H1 (cell line): ENCODE measurements at regions not wholly inside any gene's neighbourhood (a gene's known extent, or its start where the extent isn't known, plus 50 kb on each side); places are given as distances from the start of the nearest gene placed in this dataset.

ENCODE experiments used
- CTCF ChIA-PET: fragments of 300-600 bp; sonication (Branson Sonifier 250); formaldehyde crosslinking; loops from one replicate; lab custom pipeline; 2021; ENCODE audit not compliant: partially characterized antibody; lab: Charles Lee
- POLR2A ChIA-PET: fragments of 300-600 bp; sonication (Branson Sonifier 250); formaldehyde crosslinking; loops from one replicate; lab custom pipeline; 2021; ENCODE audit warnings: inconsistent platforms; ENCODE audit not compliant: partially characterized antibody; lab: Charles Lee
- DNase-seq, 2 experiments: peaks; one replicate each; pipeline versions ENCODE4 v3.0.0 to v3.0.0-alpha.2; 2010 to 2022; ENCODE audit warnings: low spot score in 2 of 2, low read depth in 1 of 2, mixed read lengths in 1 of 2
- FAIRE-seq: peaks from 2 replicates; lab custom pipeline; 2011; peaks lifted over from hg19 to GRCh38; lab: Jason Lieb, UNC
- H2AFZ ChIP-seq: 2 replicates; pipeline ENCODE4 v1.8.1; 2012; ENCODE audit warnings: low read length, inconsistent platforms
- H2AK5ac ChIP-seq: 2 replicates; pipeline ENCODE4 v1.6.1; 2013; ENCODE audit warnings: low read depth, low read length
- H2BK120ac ChIP-seq: replicated peaks from 2 replicates; pipeline ENCODE3; 2013; ENCODE audit warnings: low read depth, low read length, inconsistent platforms
- H2BK12ac ChIP-seq: 2 replicates; pipeline ENCODE4 v1.6.1; 2013; ENCODE audit warnings: low read depth, low read length
- H2BK15ac ChIP-seq: 2 replicates; pipeline ENCODE4 v1.6.1; 2013; ENCODE audit warnings: low read length
- H2BK20ac ChIP-seq: 2 replicates; pipeline ENCODE4 v1.6.1; 2013; ENCODE audit warnings: low read length
- H2BK5ac ChIP-seq: 2 replicates; pipeline ENCODE4 v1.6.1; 2013; ENCODE audit warnings: low read depth, low read length
- H3K14ac ChIP-seq: 2 replicates; pipeline ENCODE4 v1.6.1; 2013; ENCODE audit warnings: inconsistent platforms; ENCODE audit not compliant: insufficient read length
- H3K18ac ChIP-seq: 2 replicates; pipeline ENCODE4 v1.6.1; 2013; ENCODE audit warnings: low read length; ENCODE audit errors: extremely low read depth
- H3K23ac ChIP-seq: 2 replicates; pipeline ENCODE4 v1.6.1; 2013; ENCODE audit warnings: inconsistent platforms; ENCODE audit not compliant: insufficient read length
- H3K23me2 ChIP-seq: 2 replicates; pipeline ENCODE4 v1.6.1; 2013; ENCODE audit warnings: low read depth, low read length
- H3K27ac ChIP-seq: 2 replicates; pipeline ENCODE4 v1.6.1; 2011; ENCODE audit warnings: low read depth, low read length, inconsistent platforms
- H3K27me3 ChIP-seq, 4 experiments: replicated peaks in 1 of 4; 1 replicate in 1 of 4; 2 replicates in 3 of 4; pipeline versions ENCODE4 v1.6.1 to v1.8.1; 2011 to 2013; ENCODE audit warnings: low read length in 3 of 4, mild to moderate bottlenecking in 3 of 4, inconsistent platforms in 2 of 4, mixed read lengths in 2 of 4, moderate library complexity in 1 of 4; ENCODE audit not compliant: control insufficient read depth in 3 of 4, insufficient read depth in 3 of 4; ENCODE audit errors: extremely low read depth in 1 of 4
- H3K36me3 ChIP-seq, 4 experiments: 2 replicates each; pipeline versions ENCODE4 v1.6.1 to v1.8.1; 2011 to 2013; ENCODE audit warnings: mild to moderate bottlenecking in 4 of 4, low read length in 3 of 4, moderate library complexity in 2 of 4, control low read depth in 1 of 4, inconsistent platforms in 1 of 4; ENCODE audit not compliant: insufficient read depth in 4 of 4, control insufficient read depth in 2 of 4
- H3K4ac ChIP-seq: replicated peaks from 2 replicates; pipeline ENCODE3; 2013; ENCODE audit warnings: low read length, low read depth, mixed read lengths, inconsistent platforms; ENCODE audit not compliant: insufficient read length
- H3K4me1 ChIP-seq, 4 experiments: replicated peaks in 1 of 4; 1 replicate in 1 of 4; 2 replicates in 3 of 4; pipeline versions ENCODE4 v1.6.1 to v1.8.1; 2011 to 2013; ENCODE audit warnings: low read length in 3 of 4, inconsistent platforms in 2 of 4, mixed read lengths in 1 of 4; ENCODE audit not compliant: insufficient read depth in 4 of 4, control insufficient read depth in 3 of 4
- H3K4me2 ChIP-seq, 2 experiments: 2 replicates each; pipeline versions ENCODE4 v1.6.1 to v1.8.1; 2011 to 2013; ENCODE audit warnings: low read depth in 2 of 2, low read length in 2 of 2, control low read depth in 1 of 2, inconsistent platforms in 1 of 2, mild to moderate bottlenecking in 1 of 2; ENCODE audit not compliant: insufficient read depth in 1 of 2
- H3K4me3 ChIP-seq, 4 experiments: fragments of 200-600, 300-600 bp in 1 of 4; sonication (generic), shearing (Covaris generic), sonication (Bioruptor Twin) in 1 of 4; 2 replicates each; pipeline versions ENCODE4 v1.5.1 to v1.8.1; 2011 to 2016; ENCODE audit warnings: low read length in 4 of 4, low read depth in 3 of 4, control low read depth in 2 of 4, inconsistent platforms in 2 of 4, mild to moderate bottlenecking in 2 of 4, mixed read lengths in 1 of 4, moderate library complexity in 1 of 4; ENCODE audit not compliant: insufficient read depth in 2 of 4; ENCODE audit errors: extremely low read depth in 1 of 4
- H3K56ac ChIP-seq: replicated peaks from 2 replicates; pipeline ENCODE3; 2013; ENCODE audit warnings: low read depth, mild to moderate bottlenecking, mixed read lengths, low read length, inconsistent platforms; ENCODE audit not compliant: insufficient read length
- H3K79me1 ChIP-seq: 2 replicates; pipeline ENCODE4 v1.6.1; 2013; ENCODE audit warnings: low read depth, low read length, control low read depth
- H3K79me2 ChIP-seq, 2 experiments: 2 replicates each; pipeline versions ENCODE4 v1.6.1 to v1.8.1; 2012 to 2013; ENCODE audit warnings: low read length in 2 of 2, mild to moderate bottlenecking in 2 of 2, inconsistent platforms in 1 of 2; ENCODE audit not compliant: insufficient read depth in 2 of 2, control insufficient read depth in 1 of 2
- H3K9ac ChIP-seq, 4 experiments: replicated peaks in 1 of 4; 1 replicate in 1 of 4; 2 replicates in 3 of 4; pipeline versions ENCODE4 v1.6.1 to v1.8.1; 2011 to 2013; ENCODE audit warnings: low read depth in 3 of 4, low read length in 3 of 4, control low read depth in 2 of 4, mild to moderate bottlenecking in 2 of 4, moderate library complexity in 2 of 4, inconsistent platforms in 1 of 4; ENCODE audit errors: extremely low read depth in 1 of 4
- H3K9me3 ChIP-seq, 2 experiments: 2 replicates each; pipeline versions ENCODE4 v1.6.1 to v1.8.1; 2012 to 2013; ENCODE audit warnings: mild to moderate bottlenecking in 2 of 2, moderate library complexity in 2 of 2, control low read depth in 1 of 2, inconsistent platforms in 1 of 2, low read depth in 1 of 2, low read length in 1 of 2, mixed read lengths in 1 of 2; ENCODE audit not compliant: insufficient read depth in 2 of 2
- H4K20me1 ChIP-seq, 2 experiments: replicated peaks in 1 of 2; 2 replicates each; pipeline versions ENCODE3 to v1.8.1; 2011 to 2013; ENCODE audit warnings: inconsistent platforms in 2 of 2, low read length in 2 of 2, mild to moderate bottlenecking in 1 of 2; ENCODE audit not compliant: insufficient read depth in 2 of 2, control insufficient read depth in 1 of 2
- H4K5ac ChIP-seq: 2 replicates; pipeline ENCODE4 v1.6.1; 2013; ENCODE audit warnings: low read length, low read depth, mixed read lengths, inconsistent platforms; ENCODE audit not compliant: insufficient read length
- H4K8ac ChIP-seq: 2 replicates; pipeline ENCODE4 v1.8.0; 2013; ENCODE audit warnings: mild to moderate bottlenecking, moderate library complexity, low read length, inconsistent platforms; ENCODE audit not compliant: insufficient read depth; ENCODE audit errors: extremely low read depth
- H4K91ac ChIP-seq: replicated peaks from 2 replicates; pipeline ENCODE3; 2013; ENCODE audit warnings: low read length, mixed read lengths, inconsistent platforms; ENCODE audit not compliant: insufficient read length
- BACH1 ChIP-seq: IDR thresholded peaks from 2 replicates; pipeline ENCODE4 v1.6.1; 2012; ENCODE audit warnings: low read length, improper control_type of control experiment
- CEBPB ChIP-seq: IDR thresholded peaks from 2 replicates; pipeline ENCODE4 v1.6.1; 2012; ENCODE audit warnings: low read depth, low read length
- CHD1 ChIP-seq: IDR thresholded peaks from 2 replicates; pipeline ENCODE4 v1.6.1; 2012; ENCODE audit warnings: low read depth, low read length, improper control_type of control experiment
- CTBP2 ChIP-seq: IDR thresholded peaks from 2 replicates; pipeline ENCODE4 v1.7.0; 2011; ENCODE audit warnings: borderline replicate concordance, mild to moderate bottlenecking, moderate library complexity, mixed read lengths, low read length; ENCODE audit not compliant: insufficient read depth, insufficient read length
- EZH2 ChIP-seq: fragments of 200-600 bp; sonication (generic); IDR thresholded peaks from 2 replicates; pipeline ENCODE4 v1.7.1; 2012; ENCODE audit warnings: low read depth, mild to moderate bottlenecking, moderate library complexity, low read length, inconsistent platforms; ENCODE audit not compliant: severe bottlenecking
- HDAC2 ChIP-seq, 2 experiments: fragments of 300-600 bp in 1 of 2; sonication (generic) in 1 of 2; IDR thresholded peaks; 2 replicates each; pipeline ENCODE4 v1.6.1; 2011 to 2012; ENCODE audit warnings: low read depth in 2 of 2, low read length in 2 of 2, mild to moderate bottlenecking in 2 of 2, moderate library complexity in 2 of 2, borderline replicate concordance in 1 of 2, inconsistent platforms in 1 of 2
- HDAC6 ChIP-seq: IDR thresholded peaks from one replicate; pipeline ENCODE4 v1.7.1; 2012; ENCODE audit warnings: low read depth, mild to moderate bottlenecking, inconsistent platforms, low read length, moderate library complexity
- JUN ChIP-seq: IDR thresholded peaks from 2 replicates; pipeline ENCODE4 v1.6.1; 2011; ENCODE audit warnings: low read depth, mild to moderate bottlenecking, improper control_type of control experiment, low read length
- KDM1A ChIP-seq: fragments of 200-600, 300-600 bp; sonication (generic); IDR thresholded peaks from 2 replicates; pipeline ENCODE4 v1.7.1; 2016; ENCODE audit warnings: mild to moderate bottlenecking, low read length, borderline replicate concordance
- NANOG ChIP-seq: IDR thresholded peaks from 2 replicates; pipeline ENCODE4 v1.6.1; 2011; ENCODE audit warnings: low read length, low read depth, mild to moderate bottlenecking, inconsistent platforms; ENCODE audit not compliant: insufficient read depth, poor library complexity, severe bottlenecking
- POU5F1 ChIP-seq: IDR thresholded peaks from 2 replicates; pipeline ENCODE4 v1.6.1; 2011; ENCODE audit warnings: low read depth, mild to moderate bottlenecking, low read length, moderate library complexity
- SP1 ChIP-seq: IDR thresholded peaks from 2 replicates; pipeline ENCODE4 v1.6.1; 2011; ENCODE audit warnings: low read depth, low read length
- SP4 ChIP-seq: IDR thresholded peaks from 2 replicates; pipeline ENCODE4 v1.6.1; 2012; ENCODE audit warnings: low read length, inconsistent platforms
- WGBS, 2 experiments: shearing (Covaris generic) in 1 of 2; methylation state at CpG; one replicate each; pipeline versions ENCODE4 v1.1.6 to v1.1.7; 2013 to 2015; ENCODE audit warnings: low lambda C conversion rate in 2 of 2, mixed read lengths in 2 of 2, inconsistent platforms in 1 of 2, low coverage in 1 of 2, missing lambda C conversion rate in 1 of 2; ENCODE audit not compliant: insufficient replicate concordance in 2 of 2, insufficient coverage in 1 of 2, insufficient read length in 1 of 2; ENCODE audit errors: extremely low coverage in 1 of 2, missing lambda C conversion rate in 1 of 2; 5-methylcytosine and 5-hydroxymethylcytosine counted together

- no peak overlapping the region for H2BK5ac ChIP-seq
- no peak for TF ChIP-seq CTBP2
- TF ChIP-seq EZH2: no peak
- no peak for TF ChIP-seq SP4
- no peak for TF ChIP-seq CHD1
- no peak for TF ChIP-seq POU5F1
- no peak for TF ChIP-seq BACH1
- TF ChIP-seq CEBPB: no peak
- TF ChIP-seq HDAC6: no peak
- no peak for TF ChIP-seq JUN
- no peak for TF ChIP-seq SP1
- TF ChIP-seq HDAC2 (IDR thresholded peaks at IDR 0.05; ENCODE audit: borderline replicate concordance in 1 of 2, low read depth in 2 of 2, low read length in 2 of 2): no peak
- TF ChIP-seq KDM1A: no peak
- no peak for TF ChIP-seq NANOG
These were observed 78.2 kb upstream of the NXT1 start for GRCh38 chr20:23272176-23273029.

More at GRCh38 chr20:23272176-23273029, 78.2 kb upstream of the NXT1 start:
- POLR2A ChIA-PET: no interaction called here
- Histone ChIP-seq H2BK120ac (no peak overlapping the region), H3K79me1 (no peaks in the 10 kb centered on the region), H3K4me1 (no peaks in the 10 kb centered on the region; a peak in 2 of 7 replicates), H3K9me3 (peaks cover 8 to 17% of the 10 kb centered on the region in 2 experiments; a peak in 2 of 4 replicates), H3K4me2 (no peak overlapping the region), H3K14ac (no peak overlapping the region), H3K27me3 (no peaks in the 10 kb centered on the region; a peak in 3 of 7 replicates), H2BK12ac (no peak overlapping the region), H3K79me2 (no peaks in the 10 kb centered on the region), H4K91ac (no peak overlapping the region), H2BK15ac (no peak overlapping the region), H4K5ac (no peak overlapping the region), H4K8ac (no peak overlapping the region), H3K4ac (no peak overlapping the region), H3K23me2 (no peaks in the 10 kb centered on the region; the same call in 1 of the 2 replicates), H2BK20ac (no peak overlapping the region), H3K23ac (no peak overlapping the region), H4K20me1 (no peaks in the 10 kb centered on the region), H3K9ac (no peak overlapping the region), H3K56ac (no peak overlapping the region), H3K27ac (no peak overlapping the region), H2AFZ (no peak overlapping the region), H3K36me3 (no peaks in the 10 kb centered on the region), H2AK5ac (no peak overlapping the region), H3K4me3 (no peak overlapping the region), H3K18ac (no peak overlapping the region)
- no peak for FAIRE-seq
- no peak for DNase-seq
- WGBS, 2 experiments: 91% methylated on average over 6 of the region's 6 CpGs; no CpG with 5 or more reads in 1 of the 2 experiments
- CTCF ChIA-PET: interaction anchor here (0.7 to 0.9 kb wide), 2 partner anchors 37 to 580 kb away, joined by 3 read pairs; no protein-coding TSS in a partner anchor
